Heart left ventricle (tissue), 13 donors: ENCODE measurements at regions not wholly inside any gene's neighbourhood (a gene's known extent, or its start where the extent isn't known, plus 50 kb on each side); places are given as distances from the start of the nearest gene placed in this dataset.

ENCODE experiments used
- POLR2A ChIP-seq, 2 donors: fragments of 450-650 bp; IDR thresholded peaks; one replicate each; pipeline ENCODE4 v1.6.1; 2017; ENCODE audit warnings: antibody characterized with exemption in 2 of 2, mild to moderate bottlenecking in 2 of 2, moderate library complexity in 2 of 2
- TF ChIP-seq, protein P1 (sequence below), 12 donors: fragments of 200-600 bp; sonication (generic) in 4 of 12; IDR thresholded peaks; one replicate each; pipeline versions ENCODE4 v1.5.0 to v1.8.0; 2018 to 2022; ENCODE audit warnings: antibody characterized with exemption in 12 of 12, mild to moderate bottlenecking in 5 of 12
- donor health status: ischemic (EF 13 %, LVEDD 7.1; RV severe dilation, severe dysfunction).
- donor health status: DM: no; HTN: yes; CAD: no.
- donor health status: DM: no; HTN: no; CAD: no.
- donor health status: ischemic (EF 25% LVEDD 6.9; RV normal size, moderate dysfunction).
- donor health status: ischemic (EF 25% LVEDD 5.7; RV mildly dilated, moderate dysfunction).
- donor health status: ischemic (EF 35%, LVEDD 5.7; RV mildly dilated, moderate dysfunction).
- donor health status: nonischemic (EF 11% LVEDD 7.7; RV severe dilation, severe dysfunction).
- donor health status: DM: yes; HTN: yes; CAD: no.
- donor health status: PGD.
- donor health status: ischemic (EF 29% LVEDD 5.4; RV normal size, mild dysfunction).
- donor health status: nonischemic (EF 23%, LVEDD 6.1; RV moderate dilation, normal function).

DNA sequence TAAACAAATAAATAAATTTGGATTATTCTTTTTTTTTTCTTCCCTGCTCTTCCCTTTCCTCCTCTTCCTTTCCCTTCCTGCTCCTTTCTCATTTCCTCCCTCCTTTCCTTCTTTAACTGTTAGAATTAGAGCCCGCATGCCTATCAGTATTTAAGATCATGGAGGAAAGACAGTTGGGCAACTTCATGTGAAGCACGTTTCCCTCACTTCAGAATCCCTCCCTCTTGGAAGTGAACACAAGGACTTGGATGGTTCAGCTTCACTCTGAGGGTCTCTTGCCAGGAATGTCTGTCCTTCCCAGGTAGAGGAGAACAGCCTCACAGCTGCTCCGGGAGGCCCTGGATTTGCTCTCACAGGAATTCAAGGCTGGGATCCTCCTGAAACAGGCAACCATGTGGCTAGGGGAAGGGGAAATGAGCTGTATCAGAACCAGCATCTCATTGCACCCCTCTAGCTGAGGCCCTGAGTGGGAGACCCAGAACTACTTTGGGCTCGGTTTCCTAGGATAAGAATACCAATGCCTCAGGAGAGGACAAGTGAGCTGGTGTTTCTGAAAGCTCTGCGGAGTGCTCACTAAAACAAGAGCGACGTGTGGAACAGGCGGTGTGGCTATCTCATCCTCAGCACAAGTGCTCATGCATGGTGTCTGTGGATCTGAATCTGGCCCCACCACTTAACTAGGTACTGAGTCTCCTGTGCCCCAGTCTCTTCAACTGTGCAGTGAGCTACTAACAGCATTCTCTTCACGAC is 230.5 kb downstream of the MYCN start:
- TF ChIP-seq, protein P1, sequence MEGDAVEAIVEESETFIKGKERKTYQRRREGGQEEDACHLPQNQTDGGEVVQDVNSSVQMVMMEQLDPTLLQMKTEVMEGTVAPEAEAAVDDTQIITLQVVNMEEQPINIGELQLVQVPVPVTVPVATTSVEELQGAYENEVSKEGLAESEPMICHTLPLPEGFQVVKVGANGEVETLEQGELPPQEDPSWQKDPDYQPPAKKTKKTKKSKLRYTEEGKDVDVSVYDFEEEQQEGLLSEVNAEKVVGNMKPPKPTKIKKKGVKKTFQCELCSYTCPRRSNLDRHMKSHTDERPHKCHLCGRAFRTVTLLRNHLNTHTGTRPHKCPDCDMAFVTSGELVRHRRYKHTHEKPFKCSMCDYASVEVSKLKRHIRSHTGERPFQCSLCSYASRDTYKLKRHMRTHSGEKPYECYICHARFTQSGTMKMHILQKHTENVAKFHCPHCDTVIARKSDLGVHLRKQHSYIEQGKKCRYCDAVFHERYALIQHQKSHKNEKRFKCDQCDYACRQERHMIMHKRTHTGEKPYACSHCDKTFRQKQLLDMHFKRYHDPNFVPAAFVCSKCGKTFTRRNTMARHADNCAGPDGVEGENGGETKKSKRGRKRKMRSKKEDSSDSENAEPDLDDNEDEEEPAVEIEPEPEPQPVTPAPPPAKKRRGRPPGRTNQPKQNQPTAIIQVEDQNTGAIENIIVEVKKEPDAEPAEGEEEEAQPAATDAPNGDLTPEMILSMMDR (IDR thresholded peaks at IDR 0.05), result no peak
- TF ChIP-seq POLR2A (IDR thresholded peaks at IDR 0.05), result no peak
